H9 (cell line): ENCODE measurements at regions not wholly inside any gene's neighbourhood (a gene's known extent, or its start where the extent isn't known, plus 50 kb on each side); places are given as distances from the start of the nearest gene placed in this dataset.

Experiments used
- DNase-seq: peaks from one replicate; pipeline ENCODE4 v3.0.0-alpha.2; 2017
- H2AFZ ChIP-seq: one replicate; pipeline ENCODE4 v1.6.1; 2013; ENCODE audit warnings: mild to moderate bottlenecking, low read length, control low read depth, moderate library complexity
- H2AK5ac ChIP-seq: 2 replicates; pipeline ENCODE4 v1.6.1; 2013; ENCODE audit warnings: low read length, control low read depth, mixed read lengths; ENCODE audit not compliant: insufficient read length
- H2BK120ac ChIP-seq: one replicate; pipeline ENCODE4 v1.6.1; 2013; ENCODE audit warnings: low read depth, mild to moderate bottlenecking, low read length, control low read depth, inconsistent platforms; ENCODE audit not compliant: poor library complexity, severe bottlenecking
- H2BK12ac ChIP-seq: 2 replicates; pipeline ENCODE4 v1.6.1; 2013; ENCODE audit warnings: low read length, control low read depth, mixed read lengths, low read depth; ENCODE audit not compliant: insufficient read length
- H2BK15ac ChIP-seq: 2 replicates; pipeline ENCODE4 v1.6.1; 2013; ENCODE audit warnings: low read depth, low read length, control low read depth
- H2BK20ac ChIP-seq: one replicate; pipeline ENCODE4 v1.6.1; 2013; ENCODE audit warnings: low read depth, mild to moderate bottlenecking, low read length, control low read depth, inconsistent platforms; ENCODE audit not compliant: poor library complexity, severe bottlenecking
- H2BK5ac ChIP-seq: 2 replicates; pipeline ENCODE4 v1.6.1; 2013; ENCODE audit warnings: low read length, control low read depth, mixed read lengths; ENCODE audit not compliant: insufficient read length
- H3K14ac ChIP-seq: 2 replicates; pipeline ENCODE4 v1.6.1; 2013; ENCODE audit warnings: low read length, control low read depth; ENCODE audit not compliant: insufficient read depth
- H3K18ac ChIP-seq: 2 replicates; pipeline ENCODE4 v1.6.1; 2013; ENCODE audit warnings: low read depth, mild to moderate bottlenecking, mixed read lengths, low read length, control low read depth; ENCODE audit not compliant: insufficient read length
- H3K23ac ChIP-seq: 2 replicates; pipeline ENCODE4 v1.6.1; 2013; ENCODE audit warnings: low read length, control low read depth, mixed read lengths, low read depth; ENCODE audit not compliant: insufficient read length
- H3K23me2 ChIP-seq: 2 replicates; pipeline ENCODE4 v1.6.1; 2013; ENCODE audit warnings: low read depth, mild to moderate bottlenecking, mixed read lengths, low read length, control low read depth; ENCODE audit not compliant: insufficient read length, poor library complexity, severe bottlenecking
- H3K27ac ChIP-seq: 2 replicates; pipeline ENCODE4 v1.5.1; 2013; ENCODE audit warnings: low read length, control low read depth, mixed read lengths, low read depth; ENCODE audit not compliant: insufficient read length
- H3K27me3 ChIP-seq: 2 replicates; pipeline ENCODE4 v1.6.1; 2013; ENCODE audit warnings: low read length, control low read depth, inconsistent platforms; ENCODE audit not compliant: insufficient read depth
- H3K4ac ChIP-seq: 2 replicates; pipeline ENCODE4 v1.6.1; 2013; ENCODE audit warnings: low read depth, mild to moderate bottlenecking, control low read depth, inconsistent platforms, low read length, moderate library complexity
- H3K4me1 ChIP-seq: 2 replicates; pipeline ENCODE4 v1.6.1; 2013; ENCODE audit warnings: low read length, control low read depth, inconsistent platforms; ENCODE audit not compliant: insufficient read depth
- H3K4me2 ChIP-seq: 2 replicates; pipeline ENCODE4 v1.6.1; 2013; ENCODE audit warnings: low read length, control low read depth, mixed read lengths; ENCODE audit not compliant: insufficient read length, insufficient read depth
- H3K56ac ChIP-seq: 2 replicates; pipeline ENCODE4 v1.6.1; 2013; ENCODE audit warnings: low read depth, mild to moderate bottlenecking, mixed read lengths, low read length, control low read depth; ENCODE audit not compliant: insufficient read length
- H3K79me1 ChIP-seq: 2 replicates; pipeline ENCODE4 v1.6.1; 2013; ENCODE audit warnings: low read depth, mild to moderate bottlenecking, moderate library complexity, low read length, control low read depth, inconsistent platforms; ENCODE audit not compliant: insufficient read depth, poor library complexity, severe bottlenecking
- H3K79me2 ChIP-seq: 2 replicates; pipeline ENCODE4 v1.6.1; 2013; ENCODE audit warnings: low read length, control low read depth, inconsistent platforms; ENCODE audit not compliant: insufficient read depth
- H3K9ac ChIP-seq: 2 replicates; pipeline ENCODE4 v1.6.1; 2013; ENCODE audit warnings: low read length, control low read depth, mixed read lengths; ENCODE audit not compliant: insufficient read length; ENCODE audit errors: extremely low read depth
- H3K9me3 ChIP-seq: one replicate; pipeline ENCODE4 v1.6.1; 2013; ENCODE audit warnings: low read depth, low read length, inconsistent platforms; ENCODE audit not compliant: control insufficient read depth
- H3T11ph ChIP-seq: one replicate; pipeline ENCODE4 v1.6.1; 2013; ENCODE audit warnings: mild to moderate bottlenecking, low read length, control low read depth, inconsistent platforms
- H4K20me1 ChIP-seq: one replicate; pipeline ENCODE4 v1.6.1; 2013; ENCODE audit not compliant: control insufficient read depth, insufficient read length, insufficient read depth
- H4K5ac ChIP-seq: 2 replicates; pipeline ENCODE4 v1.6.1; 2013; ENCODE audit warnings: low read depth, mild to moderate bottlenecking, mixed read lengths, low read length, control low read depth; ENCODE audit not compliant: insufficient read length
- H4K8ac ChIP-seq: replicated peaks from 2 replicates; pipeline ENCODE4 v1.6.1; 2013; ENCODE audit warnings: low read length, control low read depth, mixed read lengths, low read depth; ENCODE audit not compliant: insufficient read length
- H4K91ac ChIP-seq: 2 replicates; pipeline ENCODE4 v1.6.1; 2013; ENCODE audit warnings: low read depth, mild to moderate bottlenecking, moderate library complexity, mixed read lengths, low read length, control low read depth; ENCODE audit not compliant: insufficient read length
- H3K27ac Mint-ChIP-seq, 3 experiments: 2 replicates in 2 of 3; 3 replicates in 1 of 3; pipeline ENCODE4 v1.8.0; 2020 to 2021; ENCODE audit warnings: mixed read lengths in 3 of 3, mild to moderate bottlenecking in 1 of 3, moderate library complexity in 1 of 3
- H3K27me3 Mint-ChIP-seq: 2 replicates; pipeline ENCODE4 v1.8.0; 2021; ENCODE audit warnings: low read depth, mild to moderate bottlenecking, moderate library complexity, mixed read lengths
- H3K36me3 Mint-ChIP-seq, 3 experiments: 2 replicates in 2 of 3; 3 replicates in 1 of 3; pipeline ENCODE4 v1.8.0; 2020 to 2021; ENCODE audit warnings: low read depth in 3 of 3, mixed read lengths in 3 of 3; ENCODE audit not compliant: insufficient read depth in 1 of 3
- H3K4me1 Mint-ChIP-seq, 2 experiments: 2 replicates each; pipeline ENCODE4 v1.8.0; 2020; ENCODE audit warnings: mixed read lengths in 2 of 2
- H3K4me3 Mint-ChIP-seq, 2 experiments: 2 replicates in 1 of 2; 3 replicates in 1 of 2; pipeline ENCODE4 v1.8.0; 2020 to 2021; ENCODE audit warnings: mild to moderate bottlenecking in 2 of 2, mixed read lengths in 2 of 2, moderate library complexity in 1 of 2
- H3K9me3 Mint-ChIP-seq, 2 experiments: 2 replicates in 1 of 2; 3 replicates in 1 of 2; pipeline ENCODE4 v1.8.0; 2020; ENCODE audit warnings: mild to moderate bottlenecking in 2 of 2, mixed read lengths in 2 of 2, moderate library complexity in 1 of 2
- WGBS: extraction: QIAGEN DNeasy Blood & Tissue Kit; methylation state at CpG from one replicate; pipeline ENCODE4 v1.1.7; 2013; ENCODE audit warnings: missing lambda C conversion rate, low lambda C conversion rate, mixed read lengths; ENCODE audit not compliant: insufficient read length; ENCODE audit errors: extremely low coverage; 5-methylcytosine and 5-hydroxymethylcytosine counted together
- TF ChIP-seq, protein P1 (sequence below): fragments of 200-600 bp; sonication (generic); conservative IDR thresholded peaks from 3 replicates; pipeline ENCODE4 v1.8.0; 2021; ENCODE audit warnings: antibody characterized with exemption, mild to moderate bottlenecking

DNA sequence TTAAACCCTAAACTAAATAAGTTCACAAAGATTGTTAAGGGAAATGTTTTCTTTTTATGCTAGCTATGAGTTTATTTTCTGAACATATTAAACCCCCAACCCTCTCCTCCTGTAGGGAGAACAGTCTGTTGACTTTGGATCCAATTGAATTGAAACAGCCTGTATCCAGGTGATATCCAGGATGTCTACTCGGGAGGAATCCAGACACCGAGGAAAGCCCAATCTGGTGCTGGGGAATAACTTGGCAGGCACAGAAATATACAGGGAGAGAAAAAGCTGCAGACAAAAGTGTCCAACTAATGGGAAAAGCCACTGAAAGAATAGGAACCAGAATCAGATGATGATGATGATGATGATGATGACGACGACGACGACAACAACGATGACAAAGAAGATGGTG, 93.9 kb upstream of the API5 start:
- no peak overlapping the region for H3K18ac ChIP-seq
- H2BK120ac ChIP-seq, result no peak overlapping the region
- no CpG with 5 or more reads among the region's 7 CpGs for WGBS

More for the DNA sequence above, 93.9 kb upstream of the API5 start:
- no peak overlapping the region for H2BK12ac ChIP-seq
- Mint-ChIP-seq H3K4me3 (no peak overlapping the region), H3K9me3 (peaks cover 3 to 5% of the 10 kb centered on the region in 2 experiments; a peak in 4 of 5 replicates), H3K4me1 (peaks cover 3% of the 10 kb centered on the region in 2 experiments; a peak in 2 of 4 replicates), H3K27me3 (no peaks in the 10 kb centered on the region), H3K27ac (no peak overlapping the region), H3K36me3 (peaks cover 0 to 2% (median 0%) of the 10 kb centered on the region in 3 experiments; a peak in 1 of 7 replicates)
- no peak overlapping the region for H2BK15ac ChIP-seq
- no peak overlapping the region for H2BK20ac ChIP-seq
- H2AFZ ChIP-seq, result no peak overlapping the region
- H3K79me2 ChIP-seq, result no peaks in the 10 kb centered on the region
- DNase-seq, result no peak
- no peaks in the 10 kb centered on the region for H4K20me1 ChIP-seq
- no peak overlapping the region for H2BK5ac ChIP-seq
- no peak overlapping the region for H3K27ac ChIP-seq
- no peak overlapping the region for H4K8ac ChIP-seq
- H3K4ac ChIP-seq, result no peak overlapping the region
- TF ChIP-seq, protein P1, sequence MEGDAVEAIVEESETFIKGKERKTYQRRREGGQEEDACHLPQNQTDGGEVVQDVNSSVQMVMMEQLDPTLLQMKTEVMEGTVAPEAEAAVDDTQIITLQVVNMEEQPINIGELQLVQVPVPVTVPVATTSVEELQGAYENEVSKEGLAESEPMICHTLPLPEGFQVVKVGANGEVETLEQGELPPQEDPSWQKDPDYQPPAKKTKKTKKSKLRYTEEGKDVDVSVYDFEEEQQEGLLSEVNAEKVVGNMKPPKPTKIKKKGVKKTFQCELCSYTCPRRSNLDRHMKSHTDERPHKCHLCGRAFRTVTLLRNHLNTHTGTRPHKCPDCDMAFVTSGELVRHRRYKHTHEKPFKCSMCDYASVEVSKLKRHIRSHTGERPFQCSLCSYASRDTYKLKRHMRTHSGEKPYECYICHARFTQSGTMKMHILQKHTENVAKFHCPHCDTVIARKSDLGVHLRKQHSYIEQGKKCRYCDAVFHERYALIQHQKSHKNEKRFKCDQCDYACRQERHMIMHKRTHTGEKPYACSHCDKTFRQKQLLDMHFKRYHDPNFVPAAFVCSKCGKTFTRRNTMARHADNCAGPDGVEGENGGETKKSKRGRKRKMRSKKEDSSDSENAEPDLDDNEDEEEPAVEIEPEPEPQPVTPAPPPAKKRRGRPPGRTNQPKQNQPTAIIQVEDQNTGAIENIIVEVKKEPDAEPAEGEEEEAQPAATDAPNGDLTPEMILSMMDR, result no peak
- H3K79me1 ChIP-seq, result no peaks in the 10 kb centered on the region
- H3K14ac ChIP-seq, result no peak overlapping the region
- H4K91ac ChIP-seq, result no peak overlapping the region
- no peaks in the 10 kb centered on the region for H3K9me3 ChIP-seq
- H3K4me1 ChIP-seq, result no peaks in the 10 kb centered on the region
- no peaks in the 10 kb centered on the region for H3K27me3 ChIP-seq
- no peak overlapping the region for H3K23ac ChIP-seq
- no peak overlapping the region for H3K4me2 ChIP-seq
- no peak overlapping the region for H3K56ac ChIP-seq
- H4K5ac ChIP-seq, result no peak overlapping the region
- H2AK5ac ChIP-seq, result no peak overlapping the region
- no peak overlapping the region for H3T11ph ChIP-seq
- no peak overlapping the region for H3K9ac ChIP-seq
- H3K23me2 ChIP-seq, result no peaks in the 10 kb centered on the region
